Hepatocyte (in vitro differentiated cells): ENCODE measurements at regions not wholly inside any gene's neighbourhood (a gene's known extent, or its start where the extent isn't known, plus 50 kb on each side); places are given as distances from the start of the nearest gene placed in this dataset.

Experiments used
- DNase-seq: peaks from one replicate; pipeline ENCODE4 v3.0.0-alpha.2; 2016; ENCODE audit warnings: low spot score
- H2AFZ ChIP-seq: fragments of 200-600 bp; sonication (generic); 2 replicates; pipeline ENCODE4 v1.6.0; 2016; ENCODE audit warnings: antibody characterized with exemption, mild to moderate bottlenecking
- H3K27ac ChIP-seq: fragments of 200-600 bp; sonication (generic); 2 replicates; pipeline ENCODE4 v1.5.1; 2016; ENCODE audit warnings: mild to moderate bottlenecking
- H3K27me3 ChIP-seq: fragments of 200-600 bp; sonication (generic); 2 replicates; pipeline ENCODE4 v1.6.1; 2016
- H3K36me3 ChIP-seq: fragments of 200-600 bp; sonication (generic); replicated peaks from 2 replicates; pipeline ENCODE4 v1.5.1; 2016; ENCODE audit warnings: low read depth; ENCODE audit not compliant: insufficient read depth
- H3K4me1 ChIP-seq: fragments of 200-600 bp; sonication (generic); 2 replicates; pipeline ENCODE4 v1.5.1; 2016; ENCODE audit warnings: mild to moderate bottlenecking, moderate library complexity; ENCODE audit not compliant: insufficient read depth
- H3K4me2 ChIP-seq: fragments of 200-600 bp; sonication (generic); 2 replicates; pipeline ENCODE4 v1.6.0; 2016
- H3K4me3 ChIP-seq: fragments of 200-600 bp; sonication (generic); 2 replicates; pipeline ENCODE4 v1.5.1; 2016; ENCODE audit warnings: mild to moderate bottlenecking
- H3K79me2 ChIP-seq: fragments of 200-600 bp; sonication (generic); 2 replicates; pipeline ENCODE4 v1.6.0; 2017; ENCODE audit warnings: mild to moderate bottlenecking
- H3K9me2 ChIP-seq: fragments of 200-600 bp; sonication (generic); replicated peaks from 2 replicates; pipeline ENCODE4 v1.6.0; 2017; ENCODE audit warnings: mild to moderate bottlenecking; ENCODE audit not compliant: insufficient read depth
- H3K9me3 ChIP-seq: fragments of 200-600 bp; sonication (generic); 2 replicates; pipeline ENCODE4 v1.5.1; 2016; ENCODE audit warnings: low read depth, mild to moderate bottlenecking
- H4K20me1 ChIP-seq: fragments of 200-600 bp; sonication (generic); 2 replicates; pipeline ENCODE4 v1.6.0; 2016; ENCODE audit warnings: mild to moderate bottlenecking; ENCODE audit not compliant: insufficient read depth, poor library complexity, severe bottlenecking
- CTCF ChIP-seq: fragments of 200-600 bp; sonication (generic); IDR thresholded peaks from 2 replicates; pipeline ENCODE4 v1.5.1; 2016; ENCODE audit warnings: antibody characterized with exemption, mild to moderate bottlenecking; ENCODE audit not compliant: poor library complexity
- EZH2 ChIP-seq: fragments of 200-600 bp; sonication (generic); IDR thresholded peaks from 2 replicates; pipeline ENCODE4 v1.6.1; 2016; ENCODE audit warnings: antibody characterized with exemption, mild to moderate bottlenecking, borderline replicate concordance
- EZH2phosphoT487 ChIP-seq: fragments of 200-600 bp; sonication (generic); IDR thresholded peaks from one replicate; pipeline ENCODE4 v1.6.1; 2018; ENCODE audit warnings: antibody characterized with exemption, mild to moderate bottlenecking, low read depth, moderate library complexity; ENCODE audit not compliant: unreplicated experiment, severe bottlenecking
- WGBS: methylation state at CpG from one replicate; pipeline ENCODE4 v1.1.6; 2016; ENCODE audit warnings: low lambda C conversion rate; ENCODE audit errors: missing lambda C conversion rate; 5-methylcytosine and 5-hydroxymethylcytosine counted together

- H2AFZ ChIP-seq: no peak overlapping the region
- H3K9me2 ChIP-seq: no peaks in the 10 kb centered on the region
- H3K27ac ChIP-seq: no peak overlapping the region
- H3K9me3 ChIP-seq: no peaks in the 10 kb centered on the region
- WGBS: 73% methylated on average over 6 of the region's 6 CpGs
- TF ChIP-seq CTCF: no peak
- H3K27me3 ChIP-seq: no peaks in the 10 kb centered on the region
- H3K36me3 ChIP-seq: no peaks in the 10 kb centered on the region
- H3K4me3 ChIP-seq: no peak overlapping the region
- no peaks in the 10 kb centered on the region for H3K4me1 ChIP-seq
- DNase-seq: no peak
- H3K79me2 ChIP-seq: no peaks in the 10 kb centered on the region
- no peaks in the 10 kb centered on the region for H4K20me1 ChIP-seq
- no peak overlapping the region for H3K4me2 ChIP-seq
Measured at GRCh38 chr10:30241422-30242110, 107.5 kb downstream of the MTPAP start.

GRCh38 chr10:30238836-30239235, 110.2 kb downstream of the MTPAP start:
- no peaks in the 10 kb centered on the region for H3K27me3 ChIP-seq
- H3K4me2 ChIP-seq: no peak overlapping the region
- no peaks in the 10 kb centered on the region for H3K9me2 ChIP-seq
- no peaks in the 10 kb centered on the region for H3K36me3 ChIP-seq
- no peak overlapping the region for H3K4me3 ChIP-seq
- no peak overlapping the region for H2AFZ ChIP-seq
- no peaks in the 10 kb centered on the region for H4K20me1 ChIP-seq
- no peak for TF ChIP-seq EZH2
- no peak for TF ChIP-seq EZH2phosphoT487
- no peak for TF ChIP-seq CTCF
- 85% methylated on average over 8 of the region's 8 CpGs for WGBS
- no peaks in the 10 kb centered on the region for H3K4me1 ChIP-seq
- no peaks in the 10 kb centered on the region for H3K79me2 ChIP-seq
- H3K27ac ChIP-seq: no peak overlapping the region
- DNase-seq: no peak
- H3K9me3 ChIP-seq: no peaks in the 10 kb centered on the region

GRCh38 chr10:30233186-30233959, 115.7 kb downstream of the MTPAP start:
- Histone ChIP-seq H3K79me2 (no peaks in the 10 kb centered on the region), H3K4me2 (no peak overlapping the region)
- 49% methylated on average over 4 of the region's 4 CpGs for WGBS

More at GRCh38 chr10:30233186-30233959, 115.7 kb downstream of the MTPAP start:
- no peak overlapping the region for H3K27ac ChIP-seq
- no peaks in the 10 kb centered on the region for H4K20me1 ChIP-seq
- no peaks in the 10 kb centered on the region for H3K27me3 ChIP-seq
- no peaks in the 10 kb centered on the region for H3K9me3 ChIP-seq
- no peak overlapping the region for H3K4me3 ChIP-seq
- DNase-seq: no peak
- TF ChIP-seq CTCF: no peak
- TF ChIP-seq EZH2phosphoT487: no peak
- no peak for TF ChIP-seq EZH2
- H3K9me2 ChIP-seq: no peaks in the 10 kb centered on the region
- no peaks in the 10 kb centered on the region for H3K4me1 ChIP-seq
- H3K36me3 ChIP-seq: no peaks in the 10 kb centered on the region
- no peak overlapping the region for H2AFZ ChIP-seq
